ENCODE measurements at regions not wholly inside any gene's neighbourhood (a gene's known extent, or its start where the extent isn't known, plus 50 kb on each side); places are given as distances from the start of the nearest gene placed in this dataset.

- Mint-ChIP-seq H3K27ac (no peak overlapping the region), H3K36me3 (no peaks in the 10 kb centered on the region)
- POLR2A ChIA-PET: no interaction called here
Measured at GRCh38 chr1:232477728-232478127, 152.2 kb downstream of the SIPA1L2 start.

GRCh38 chr1:232476538-232476950, 153.4 kb downstream of the SIPA1L2 start:
- Mint-ChIP-seq H3K4me3 (no peak overlapping the region), H3K27me3 (peaks cover 0 to 26% (median 13%) of the 10 kb centered on the region in 5 donors), H3K27ac (no peak overlapping the region), H3K9me3 (peaks cover 0 to 2% (median 0%) of the 10 kb centered on the region in 11 donors), H3K36me3 (peaks cover 0 to 3% (median 0%) of the 10 kb centered on the region in 5 donors), H3K4me1 (peaks cover 0 to 7% (median 0%) of the 10 kb centered on the region in 7 donors)
- ATAC-seq (no peak), DNase-seq (no peak)
- Histone ChIP-seq H3K4me3 (ENCODE audit: low read length) (no peak overlapping the region), H3K36me3 (ENCODE audit: control insufficient read depth in 2 of 3, insufficient read depth in 3 of 3, low read length in 3 of 3) (no peaks in the 10 kb centered on the region), H3K4me1 (ENCODE audit: control insufficient read depth in 2 of 2, insufficient read depth in 2 of 2, low read length in 2 of 2) (no peaks in the 10 kb centered on the region), H3K9me3 (ENCODE audit: control insufficient read depth in 2 of 3, low read length in 3 of 3) (no peaks in the 10 kb centered on the region), H3K27me3 (ENCODE audit: control insufficient read depth in 2 of 2, insufficient read depth in 2 of 2, low read length in 2 of 2) (peaks cover 0 to 2% of the 10 kb centered on the region in 2 donors), H3K27ac (ENCODE audit: low read depth, low read length) (no peak overlapping the region)
- CTCF ChIA-PET: no interaction called here
- intact Hi-C loops (cut with micrococcal nuclease): no loop called here
- POLR2A ChIA-PET: no interaction called here

More at GRCh38 chr1:232477728-232478127, 152.2 kb downstream of the SIPA1L2 start:
- Histone ChIP-seq H3K27me3 (ENCODE audit: control insufficient read depth in 2 of 2, insufficient read depth in 2 of 2, low read length in 2 of 2) (peaks cover 0 to 2% of the 10 kb centered on the region in 2 donors), H3K27ac (ENCODE audit: low read depth, low read length) (no peak overlapping the region), H3K4me1 (ENCODE audit: control insufficient read depth in 2 of 2, insufficient read depth in 2 of 2, low read length in 2 of 2) (no peaks in the 10 kb centered on the region), H3K9me3 (ENCODE audit: control insufficient read depth in 2 of 3, low read length in 3 of 3) (no peaks in the 10 kb centered on the region), H3K4me3 (ENCODE audit: low read length) (no peak overlapping the region), H3K36me3 (ENCODE audit: control insufficient read depth in 2 of 3, insufficient read depth in 3 of 3, low read length in 3 of 3) (no peaks in the 10 kb centered on the region)
- H3K4me1 Mint-ChIP-seq: peaks cover 0 to 4% (median 0%) of the 10 kb centered on the region in 7 donors
- H3K9me3 Mint-ChIP-seq: no peaks in the 10 kb centered on the region
- intact Hi-C loops (cut with micrococcal nuclease): no loop called here
- H3K4me3 Mint-ChIP-seq: no peak overlapping the region
- CTCF ChIA-PET: no interaction called here
- ATAC-seq (no peak), DNase-seq (no peak)
- peaks cover 0 to 29% (median 13%) of the 10 kb centered on the region in 5 donors for H3K27me3 Mint-ChIP-seq

GRCh38 chr1:232474826-232475225, 155.1 kb downstream of the SIPA1L2 start:
- peaks cover 3 to 13% (median 7%) of the 10 kb centered on the region in 7 donors for H3K4me1 Mint-ChIP-seq
- CTCF ChIA-PET: no interaction called here
- intact Hi-C loops (cut with micrococcal nuclease): no loop called here
- ATAC-seq: no peak
- peaks cover 0 to 6% (median 0%) of the 10 kb centered on the region in 11 donors for H3K9me3 Mint-ChIP-seq
- no peak for DNase-seq
- peaks cover 0 to 8% (median 0%) of the 10 kb centered on the region in 5 donors for H3K36me3 Mint-ChIP-seq
- Histone ChIP-seq H3K27me3 (ENCODE audit: control insufficient read depth in 2 of 2, insufficient read depth in 2 of 2, low read length in 2 of 2) (peaks cover 0 to 2% of the 10 kb centered on the region in 2 donors), H3K4me1 (ENCODE audit: control insufficient read depth in 2 of 2, insufficient read depth in 2 of 2, low read length in 2 of 2) (no peaks in the 10 kb centered on the region), H3K36me3 (ENCODE audit: control insufficient read depth in 2 of 3, insufficient read depth in 3 of 3, low read length in 3 of 3) (no peaks in the 10 kb centered on the region), H3K4me3 (ENCODE audit: low read length) (no peak overlapping the region), H3K27ac (ENCODE audit: low read depth, low read length) (no peak overlapping the region), H3K9me3 (ENCODE audit: control insufficient read depth in 2 of 3, low read length in 3 of 3) (no peaks in the 10 kb centered on the region)
- no peak overlapping the region for H3K4me3 Mint-ChIP-seq
- POLR2A ChIA-PET: no interaction called here
- peaks cover 0 to 23% (median 7%) of the 10 kb centered on the region in 5 donors for H3K27me3 Mint-ChIP-seq
- no peak overlapping the region for H3K27ac Mint-ChIP-seq

GRCh38 chr1:232473900-232474299, 156.0 kb downstream of the SIPA1L2 start:
- Mint-ChIP-seq H3K36me3 (peaks cover 0 to 8% (median 0%) of the 10 kb centered on the region in 5 donors), H3K27me3 (peaks cover 0 to 15% (median 4%) of the 10 kb centered on the region in 5 donors), H3K9me3 (peaks cover 0 to 6% (median 0%) of the 10 kb centered on the region in 11 donors), H3K27ac (no peak overlapping the region), H3K4me1 (peaks cover 3 to 13% (median 7%) of the 10 kb centered on the region in 7 donors), H3K4me3 (no peak overlapping the region)
- Histone ChIP-seq H3K4me1 (ENCODE audit: control insufficient read depth in 2 of 2, insufficient read depth in 2 of 2, low read length in 2 of 2) (no peaks in the 10 kb centered on the region), H3K27me3 (ENCODE audit: control insufficient read depth in 2 of 2, insufficient read depth in 2 of 2, low read length in 2 of 2) (peaks cover 0 to 2% of the 10 kb centered on the region in 2 donors), H3K9me3 (ENCODE audit: control insufficient read depth in 2 of 3, low read length in 3 of 3) (no peaks in the 10 kb centered on the region), H3K27ac (ENCODE audit: low read depth, low read length) (no peak overlapping the region), H3K4me3 (ENCODE audit: low read length) (no peak overlapping the region), H3K36me3 (ENCODE audit: control insufficient read depth in 2 of 3, insufficient read depth in 3 of 3, low read length in 3 of 3) (no peaks in the 10 kb centered on the region)
- DNase-seq (no peak), ATAC-seq (no peak)
- ChIA-PET CTCF (no interaction called here), POLR2A (no interaction called here)
- intact Hi-C loops (cut with micrococcal nuclease): no loop called here

- DNase-seq (no peak), ATAC-seq (no peak)
- no peak overlapping the region for H3K27ac ChIP-seq (ENCODE audit: low read depth, low read length)
- no peaks in the 10 kb centered on the region for H3K36me3 ChIP-seq (ENCODE audit: control insufficient read depth in 2 of 3, insufficient read depth in 3 of 3, low read length in 3 of 3)
- H3K27me3 ChIP-seq (ENCODE audit: control insufficient read depth in 2 of 2, insufficient read depth in 2 of 2, low read length in 2 of 2): peaks cover 0 to 2% of the 10 kb centered on the region in 2 donors
- Mint-ChIP-seq H3K36me3 (peaks cover 0 to 8% (median 0%) of the 10 kb centered on the region in 5 donors), H3K27me3 (peaks cover 0 to 15% (median 4%) of the 10 kb centered on the region in 5 donors), H3K4me3 (no peak overlapping the region), H3K9me3 (peaks cover 0 to 6% (median 0%) of the 10 kb centered on the region in 11 donors), H3K27ac (no peak overlapping the region), H3K4me1 (peaks cover 3 to 13% (median 7%) of the 10 kb centered on the region in 7 donors)
- POLR2A ChIA-PET: no interaction called here
- H3K4me3 ChIP-seq (ENCODE audit: low read length): no peak overlapping the region
- no peaks in the 10 kb centered on the region for H3K4me1 ChIP-seq (ENCODE audit: control insufficient read depth in 2 of 2, insufficient read depth in 2 of 2, low read length in 2 of 2)
- CTCF ChIA-PET: no interaction called here
- intact Hi-C loops (cut with micrococcal nuclease): no loop called here
- H3K9me3 ChIP-seq (ENCODE audit: control insufficient read depth in 2 of 3, low read length in 3 of 3): no peaks in the 10 kb centered on the region
Measured at GRCh38 chr1:232473324-232473723, 156.6 kb downstream of the SIPA1L2 start.

- POLR2A ChIA-PET: no interaction called here
- intact Hi-C loops (cut with micrococcal nuclease): no loop called here
- peaks cover 4 to 15% (median 9%) of the 10 kb centered on the region in 7 donors for H3K4me1 Mint-ChIP-seq
Measured at GRCh38 chr1:232472485-232473041, 157.4 kb downstream of the SIPA1L2 start.

GRCh38 chr1:232471250-232471649, 158.7 kb downstream of the SIPA1L2 start:
- Histone ChIP-seq H3K9me3 (ENCODE audit: control insufficient read depth in 2 of 3, low read length in 3 of 3) (no peaks in the 10 kb centered on the region), H3K36me3 (ENCODE audit: control insufficient read depth in 2 of 3, insufficient read depth in 3 of 3, low read length in 3 of 3) (no peaks in the 10 kb centered on the region), H3K4me3 (ENCODE audit: low read length) (no peak overlapping the region), H3K27ac (ENCODE audit: low read depth, low read length) (no peak overlapping the region), H3K27me3 (ENCODE audit: control insufficient read depth in 2 of 2, insufficient read depth in 2 of 2, low read length in 2 of 2) (no peaks in the 10 kb centered on the region), H3K4me1 (ENCODE audit: control insufficient read depth in 2 of 2, insufficient read depth in 2 of 2, low read length in 2 of 2) (no peaks in the 10 kb centered on the region)
- ATAC-seq: no peak
- H3K27me3 Mint-ChIP-seq: peaks cover 0 to 2% (median 0%) of the 10 kb centered on the region in 5 donors
- ChIA-PET POLR2A (no interaction called here), CTCF (no interaction called here)
- no peak for DNase-seq
- peaks cover 0 to 6% (median 0%) of the 10 kb centered on the region in 11 donors for H3K9me3 Mint-ChIP-seq
- H3K36me3 Mint-ChIP-seq: peaks cover 0 to 8% (median 0%) of the 10 kb centered on the region in 5 donors
- no peak overlapping the region for H3K27ac Mint-ChIP-seq
- peaks cover 6 to 18% (median 12%) of the 10 kb centered on the region in 7 donors for H3K4me1 Mint-ChIP-seq
- peak overlapping the region in 1 of 10 donors; percentile 43 for H3K4me3 Mint-ChIP-seq
- intact Hi-C loops (cut with micrococcal nuclease): no loop called here

More at GRCh38 chr1:232472485-232473041, 157.4 kb downstream of the SIPA1L2 start:
- Histone ChIP-seq H3K9me3 (ENCODE audit: control insufficient read depth in 2 of 3, low read length in 3 of 3) (no peaks in the 10 kb centered on the region), H3K36me3 (ENCODE audit: control insufficient read depth in 2 of 3, insufficient read depth in 3 of 3, low read length in 3 of 3) (no peaks in the 10 kb centered on the region), H3K27ac (ENCODE audit: low read depth, low read length) (no peak overlapping the region), H3K4me1 (ENCODE audit: control insufficient read depth in 2 of 2, insufficient read depth in 2 of 2, low read length in 2 of 2) (no peaks in the 10 kb centered on the region), H3K4me3 (ENCODE audit: low read length) (no peak overlapping the region), H3K27me3 (ENCODE audit: control insufficient read depth in 2 of 2, insufficient read depth in 2 of 2, low read length in 2 of 2) (no peaks in the 10 kb centered on the region)
- H3K27ac Mint-ChIP-seq: no peak overlapping the region
- peaks cover 0 to 8% (median 0%) of the 10 kb centered on the region in 5 donors for H3K36me3 Mint-ChIP-seq
- peaks cover 0 to 10% (median 4%) of the 10 kb centered on the region in 5 donors for H3K27me3 Mint-ChIP-seq
- CTCF ChIA-PET: no interaction called here
- H3K4me3 Mint-ChIP-seq: peak overlapping the region in 1 of 10 donors; percentile 43
- peaks cover 0 to 6% (median 0%) of the 10 kb centered on the region in 11 donors for H3K9me3 Mint-ChIP-seq
- no peak for ATAC-seq
- no peak for DNase-seq

Data from naive thymus-derived CD4-positive, alpha-beta T cell (primary cell).